PC-3 (cell line): ENCODE measurements at regions not wholly inside any gene's neighbourhood (a gene's known extent, or its start where the extent isn't known, plus 50 kb on each side); places are given as distances from the start of the nearest gene placed in this dataset.

Experiments used
- CTCF ChIP-seq: fragments of 300-600 bp; sonication (generic); conservative IDR thresholded peaks from 2 replicates; pipeline ENCODE4 v1.5.1; 2017; ENCODE audit warnings: antibody characterized with exemption, low read depth, mild to moderate bottlenecking, low read length
- EZH2 ChIP-seq: fragments of 300-600 bp; sonication (generic); IDR thresholded peaks from one replicate; pipeline ENCODE4 v1.6.1; 2017; ENCODE audit warnings: antibody characterized with exemption, mild to moderate bottlenecking, low read length; ENCODE audit not compliant: unreplicated experiment
- EZH2phosphoT487 ChIP-seq: fragments of 300-600 bp; sonication (generic); IDR thresholded peaks from 2 replicates; pipeline ENCODE4 v1.6.1; 2018; ENCODE audit warnings: mild to moderate bottlenecking, antibody characterized with exemption, low read length, borderline replicate concordance

GRCh38 chr5:41587668-41588067 lies 77.3 kb upstream of the PLCXD3 start:
- no peak for TF ChIP-seq CTCF
- TF ChIP-seq EZH2phosphoT487, result no peak
- no peak for TF ChIP-seq EZH2
